GM19467 (cell line): ENCODE measurements at regions not wholly inside any gene's neighbourhood (a gene's known extent, or its start where the extent isn't known, plus 50 kb on each side); places are given as distances from the start of the nearest gene placed in this dataset.
"Not testable (repeated sequence)": the region's sequence is repeated elsewhere in the genome, so short reads cannot be mapped to it uniquely, and the experiment has no call there.

Experiments
- ATAC-seq: cut with Tn5 transposase; IDR thresholded peaks from one replicate; pipeline ENCODE4 v1.9.1; 2021; ENCODE audit warnings: mild to moderate bottlenecking, moderate library complexity; ENCODE audit not compliant: unreplicated experiment

- no peak for ATAC-seq
These were observed 383.4 kb downstream of the USP25 start for GRCh38 chr21:16113052-16113715.

DNA sequence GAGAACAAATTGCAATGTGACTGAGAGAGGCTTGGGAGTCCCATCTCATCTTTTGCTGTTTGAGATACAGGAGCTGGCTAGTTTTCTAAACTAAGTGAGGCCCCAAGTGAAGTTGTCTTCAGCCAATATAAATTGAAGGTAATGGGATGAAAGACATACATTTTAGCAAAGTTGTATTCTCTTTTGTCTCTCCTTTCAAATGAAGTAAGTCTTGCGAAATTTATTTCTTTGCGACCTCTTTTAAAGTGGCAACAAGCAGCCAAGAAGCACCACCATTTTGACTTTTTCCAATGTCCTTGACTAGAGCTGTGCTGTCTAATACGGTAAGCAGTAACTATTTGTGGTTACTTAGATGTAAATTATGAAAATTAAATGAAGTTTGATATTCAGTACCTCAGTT, 385.7 kb downstream of the USP25 start:
- no peak for ATAC-seq

DNA sequence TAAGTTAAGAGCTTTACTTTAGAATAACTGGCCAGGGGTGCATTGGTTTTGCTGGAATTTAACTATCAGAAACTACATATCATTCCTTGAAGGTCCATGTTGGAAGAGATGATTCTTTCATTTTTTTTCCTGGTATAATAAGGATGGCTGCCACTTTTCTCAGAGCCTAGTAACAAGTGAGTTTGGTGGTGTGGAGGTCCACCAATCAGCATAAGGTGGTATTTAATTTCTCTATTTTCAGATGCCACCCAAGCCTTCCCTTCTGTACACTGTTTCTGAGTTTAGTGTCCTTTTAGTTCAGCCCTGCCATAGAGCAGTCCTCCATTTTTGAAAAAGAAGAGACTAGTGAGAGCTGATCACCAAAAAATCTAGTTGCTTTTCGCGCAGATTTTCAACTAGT, 386.3 kb downstream of the USP25 start:
- no peak for ATAC-seq

DNA sequence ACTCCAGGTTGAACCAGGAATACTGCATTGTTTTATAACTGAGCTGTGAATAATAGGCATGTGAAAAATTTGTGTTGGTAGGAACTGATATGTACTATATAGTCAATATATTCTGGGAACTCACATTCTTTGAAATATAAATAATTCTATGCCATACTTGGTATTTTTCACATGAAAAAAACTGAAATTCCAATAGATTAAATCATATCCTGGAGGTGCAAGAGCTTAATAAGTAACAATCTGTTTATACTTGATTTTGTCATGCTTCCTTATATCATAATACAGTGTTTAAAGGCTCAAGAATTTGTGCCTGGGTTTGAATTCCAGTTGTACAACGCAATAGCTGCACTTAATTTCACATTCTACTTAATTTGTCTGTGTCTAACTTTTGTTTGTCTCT, 387.0 kb downstream of the USP25 start:
- ATAC-seq = no peak

DNA sequence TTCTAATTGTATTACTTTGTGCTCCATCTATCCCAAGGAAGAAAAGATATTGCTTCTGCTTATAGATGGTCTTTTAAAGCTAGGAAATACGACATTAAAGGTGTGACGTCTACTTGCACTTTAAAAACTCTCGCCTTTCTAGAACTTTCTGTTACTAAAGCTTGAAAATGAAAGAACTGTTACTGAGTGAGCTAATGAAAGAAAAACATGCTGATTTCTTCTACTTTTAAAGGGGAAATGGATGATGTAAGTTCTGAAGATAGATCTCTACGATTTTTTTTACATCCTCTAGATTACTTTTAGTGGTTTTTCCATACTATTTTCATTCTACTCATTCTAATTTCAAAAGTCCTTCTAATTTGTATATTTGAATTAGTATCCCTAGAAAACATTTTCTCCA, 387.5 kb downstream of the USP25 start:
- ATAC-seq = no peak

GRCh38 chr21:16117851-16118590, 388.2 kb downstream of the USP25 start:
- ATAC-seq = no peak

GRCh38 chr21:16124378-16125138, 394.8 kb downstream of the USP25 start:
- ATAC-seq = no peak

GRCh38 chr21:16125274-16125673, 395.5 kb downstream of the USP25 start:
- no peak for ATAC-seq

DNA sequence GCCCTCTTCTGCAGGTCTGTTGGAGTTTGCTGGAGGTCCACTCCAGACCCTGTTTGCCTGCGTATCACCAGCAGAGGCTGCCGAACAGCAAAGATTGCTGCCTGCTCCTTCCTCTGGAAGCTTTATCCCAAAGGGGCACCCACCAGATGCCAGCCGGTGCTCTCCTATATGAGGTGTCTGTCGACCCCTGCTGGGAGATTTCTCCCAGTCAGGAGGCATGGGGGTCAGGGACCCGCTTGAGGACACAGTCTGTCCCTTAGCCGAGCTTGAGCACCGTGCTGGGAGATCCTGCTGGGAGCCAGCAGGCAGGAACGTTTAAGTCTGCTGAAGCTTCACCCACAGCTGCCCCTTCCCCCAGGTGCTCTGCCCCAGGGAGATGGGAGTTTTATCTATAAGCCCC, 402.7 kb downstream of the USP25 start:
- not testable (repeated sequence) for ATAC-seq

GRCh38 chr21:16133248-16133647, 403.5 kb downstream of the USP25 start:
- no peak for ATAC-seq

DNA sequence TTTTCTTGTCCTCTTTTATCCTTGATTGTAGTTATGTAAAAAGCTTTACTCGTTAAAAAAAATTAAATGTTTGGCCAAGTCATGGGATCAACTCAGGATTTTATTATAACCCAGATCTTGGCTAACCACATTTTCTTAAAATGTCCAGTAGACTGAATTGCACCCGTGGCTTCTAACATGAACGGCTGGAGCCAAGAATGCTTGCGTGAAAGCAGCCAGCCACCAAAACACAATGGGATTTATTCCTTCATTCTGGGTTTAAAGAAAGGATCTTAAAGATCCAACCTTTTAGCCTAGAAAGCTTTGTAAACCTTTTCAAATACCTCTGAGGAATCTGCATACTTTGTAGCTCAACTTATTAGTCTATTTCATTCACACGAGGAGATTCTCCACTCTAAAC, 404.4 kb downstream of the USP25 start:
- no peak for ATAC-seq

DNA sequence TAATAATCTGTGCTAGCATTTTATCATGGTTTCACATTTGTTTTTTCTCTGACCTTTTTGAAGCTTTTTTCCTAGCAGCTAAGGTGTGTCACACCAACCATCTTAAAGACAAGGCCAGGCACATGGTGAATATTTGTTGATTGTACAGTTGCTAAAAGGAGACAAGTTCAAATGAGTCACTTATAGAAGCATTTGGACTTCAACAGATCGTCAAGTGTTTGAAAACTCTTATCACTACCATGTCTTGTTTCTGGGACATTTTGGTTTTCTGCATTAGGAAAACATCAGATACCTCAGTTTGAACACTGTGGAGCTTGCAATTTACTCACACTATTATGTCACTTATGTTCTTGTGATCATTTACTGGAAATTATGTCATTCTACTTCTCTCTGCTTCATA, 407.3 kb downstream of the USP25 start:
- ATAC-seq = no peak

DNA sequence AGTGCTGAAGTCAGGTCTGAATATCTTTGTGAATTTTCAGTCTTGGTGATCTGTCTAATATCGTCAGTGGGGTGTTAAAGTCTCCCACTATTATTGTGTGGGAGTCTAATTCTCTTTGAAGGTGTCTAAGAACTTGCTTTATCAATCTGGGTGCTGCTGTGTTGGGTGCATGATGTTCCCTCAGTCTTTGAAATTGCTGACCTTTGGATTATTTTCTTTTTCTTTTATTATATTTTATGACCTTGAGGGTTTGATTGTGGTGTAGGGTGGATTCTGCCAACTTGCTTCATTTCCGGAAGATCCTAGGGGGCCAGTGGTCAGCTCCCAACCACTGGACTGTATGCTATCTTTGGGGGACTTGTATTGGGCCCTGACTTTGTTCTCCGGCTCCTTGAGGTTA, 415.3 kb downstream of the USP25 start:
- no peak for ATAC-seq

DNA sequence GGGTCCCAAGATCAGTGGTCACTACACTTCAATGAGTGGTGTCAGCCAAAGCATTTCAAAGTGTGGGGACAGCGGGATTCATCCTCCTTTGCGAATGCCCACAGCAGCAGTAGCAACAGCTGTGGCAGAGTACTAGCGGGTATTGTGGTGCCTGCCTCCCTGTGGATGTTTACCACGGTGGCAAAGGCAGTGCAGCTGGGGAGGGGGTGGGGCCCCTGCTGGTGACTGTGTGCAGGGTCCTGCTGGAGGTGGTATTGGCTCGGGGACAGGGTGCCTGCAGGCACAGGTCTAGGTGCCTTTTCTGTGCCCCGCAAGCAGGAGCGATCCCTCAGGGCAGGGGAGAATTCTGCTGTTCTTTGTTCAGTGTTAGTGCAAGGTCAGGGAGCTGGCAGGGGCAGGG, 415.7 kb downstream of the USP25 start:
- no peak for ATAC-seq

DNA sequence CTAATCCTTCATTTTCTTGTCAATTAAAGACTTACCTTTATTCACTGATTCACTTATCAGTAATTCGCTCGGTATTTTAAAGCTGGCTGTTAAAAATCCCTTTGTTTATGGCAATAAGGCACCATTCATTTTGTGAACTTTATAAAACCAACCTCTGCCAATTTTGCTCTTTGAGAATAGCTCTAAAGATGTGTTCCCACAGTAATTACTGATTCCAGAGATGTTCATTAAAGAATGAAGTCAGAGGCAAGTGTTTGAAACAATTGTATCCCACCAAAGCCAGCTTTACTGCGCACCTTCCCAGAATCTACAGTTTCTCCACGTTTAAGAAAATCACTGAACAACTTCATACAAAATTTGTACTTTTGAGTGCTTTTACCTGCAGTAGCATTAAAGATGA, 424.5 kb downstream of the USP25 start:
- ATAC-seq = no peak

GRCh38 chr21:16154951-16155635, 425.3 kb downstream of the USP25 start:
- ATAC-seq = no peak

DNA sequence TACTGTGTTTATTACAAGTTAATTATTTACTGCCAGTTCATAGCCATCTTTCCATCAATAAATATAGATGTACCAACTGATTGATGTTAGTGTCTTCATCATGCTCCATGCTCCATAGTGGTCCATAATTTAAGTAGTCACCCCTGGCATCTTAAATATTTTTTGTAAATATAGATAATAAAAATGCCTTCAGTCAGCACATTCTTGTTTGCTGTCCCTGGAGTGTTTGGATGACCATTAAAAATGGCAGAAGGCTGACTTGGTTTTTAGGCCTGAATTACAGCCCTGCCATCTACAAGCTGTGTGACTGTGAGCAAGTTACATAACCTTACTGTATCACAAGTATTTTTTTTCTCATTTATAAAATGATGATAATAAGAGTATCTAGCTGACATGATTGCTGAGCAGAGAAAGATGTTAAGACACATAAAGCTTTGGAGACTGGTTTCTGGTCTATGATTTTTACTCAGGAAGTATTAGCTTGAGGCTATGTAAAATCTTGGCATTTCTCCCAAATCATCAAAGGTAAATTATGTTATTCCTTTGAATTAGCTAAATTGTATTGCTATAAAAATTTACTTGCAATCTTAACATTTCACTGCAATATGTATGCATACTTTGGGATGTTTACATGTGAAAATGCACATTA, 427.2 kb downstream of the USP25 start:
- no peak for ATAC-seq

GRCh38 chr21:16159213-16159970, 429.6 kb downstream of the USP25 start:
- no peak for ATAC-seq

DNA sequence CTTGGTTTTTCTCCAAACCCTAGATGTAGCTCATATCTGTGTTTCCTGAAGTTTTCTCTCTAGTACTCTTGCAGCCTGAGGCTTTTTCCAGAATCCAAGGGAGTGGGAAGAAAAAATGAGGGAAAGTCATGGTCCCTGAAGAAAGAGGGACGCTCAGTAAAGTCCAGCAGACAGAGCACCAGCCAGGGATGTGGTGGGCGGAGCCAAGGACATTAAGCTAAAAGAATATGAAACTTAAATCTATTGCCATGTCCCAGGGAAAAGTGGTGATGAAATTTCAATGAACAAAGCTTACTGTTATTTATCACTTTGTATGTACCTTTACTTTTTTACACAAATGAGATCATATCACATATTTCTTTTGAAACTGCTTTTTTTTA, 430.2 kb downstream of the USP25 start:
- ATAC-seq = no peak

DNA sequence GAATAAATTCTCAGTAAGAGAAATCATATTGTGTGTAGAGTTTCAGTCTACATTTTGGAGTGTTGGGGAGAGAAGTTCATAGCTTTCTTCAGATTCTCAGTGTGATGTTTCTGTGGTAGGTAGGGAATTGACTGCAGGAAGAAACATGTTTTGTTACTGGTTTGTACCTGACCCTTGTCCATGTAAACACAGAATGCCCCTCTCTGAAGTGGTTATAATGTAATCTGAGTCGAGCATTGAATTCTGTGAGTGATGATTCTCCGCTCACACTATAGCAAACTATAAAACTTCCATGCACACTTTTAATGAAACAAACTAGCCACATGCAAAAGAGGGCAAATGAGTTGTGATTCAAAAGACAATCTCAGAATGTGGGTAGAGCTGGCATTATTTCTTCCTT, 433.2 kb downstream of the USP25 start:
- ATAC-seq = no peak
